PC-3 (cell line): ENCODE measurements at regions not wholly inside any gene's neighbourhood (a gene's known extent, or its start where the extent isn't known, plus 50 kb on each side); places are given as distances from the start of the nearest gene placed in this dataset.

ENCODE experiments used
- ATAC-seq: fragments of 200-7000 bp; cut with Tn5 transposase; 2 replicates; pipeline ENCODE4 v1.9.1; 2020; ENCODE audit warnings: mild to moderate bottlenecking, moderate library complexity
- BruUV-seq: library from RNA; stranded (reverse); fragments of 400-500 nt; replicated peaks from 2 replicates; lab custom pipeline; 2021; lab: Mats Ljungman, UMichigan
- CTCF ChIA-PET: fragments of 300-600 bp; sonication (Branson Sonifier 250); formaldehyde crosslinking; loops from one replicate; lab custom pipeline; 2022; ENCODE audit warnings: antibody characterized with exemption; lab: Charles Lee
- POLR2A ChIA-PET: fragments of 300-600 bp; sonication (Branson Sonifier 250); formaldehyde crosslinking; loops from one replicate; lab custom pipeline; 2022; ENCODE audit warnings: antibody characterized with exemption; ENCODE audit not compliant: unreplicated experiment; lab: Charles Lee
- DNase-seq: peaks from one replicate; pipeline ENCODE4 v3.0.0-alpha.2; 2015
- H2AFZ ChIP-seq: fragments of 300-600 bp; sonication (generic); 2 replicates; pipeline ENCODE4 v1.6.0; 2016; ENCODE audit warnings: antibody characterized with exemption, low read length
- H3F3A ChIP-seq: fragments of 300-600 bp; sonication (generic); one replicate; pipeline ENCODE4 v1.6.0; 2017; ENCODE audit warnings: antibody characterized with exemption, low read length, control low read depth, mild to moderate bottlenecking; ENCODE audit not compliant: unreplicated experiment
- H3K27ac ChIP-seq: fragments of 300-600 bp; sonication (generic); 2 replicates; pipeline ENCODE4 v1.5.1; 2016; ENCODE audit warnings: mild to moderate bottlenecking, low read length
- H3K27me3 ChIP-seq: fragments of 300-600 bp; sonication (generic); 2 replicates; pipeline ENCODE4 v1.6.1; 2016; ENCODE audit warnings: low read length, mixed read lengths
- H3K36me3 ChIP-seq: fragments of 300-600 bp; sonication (generic); 2 replicates; pipeline ENCODE4 v1.6.1; 2016; ENCODE audit warnings: low read depth, mixed run types, low read length, mixed read lengths
- H3K4me1 ChIP-seq: fragments of 300-600 bp; sonication (generic); 2 replicates; pipeline ENCODE4 v1.5.1; 2016; ENCODE audit warnings: low read length; ENCODE audit not compliant: insufficient read depth
- H3K4me2 ChIP-seq: fragments of 300-600 bp; sonication (generic); 2 replicates; pipeline ENCODE4 v1.6.0; 2016; ENCODE audit warnings: low read length
- H3K4me3 ChIP-seq: fragments of 300-600 bp; sonication (generic); 2 replicates; pipeline ENCODE4 v1.5.1; 2016; ENCODE audit warnings: mild to moderate bottlenecking, low read length, mixed read lengths
- H3K79me2 ChIP-seq: fragments of 300-600 bp; sonication (generic); 2 replicates; pipeline ENCODE4 v1.6.1; 2017; ENCODE audit warnings: low read length, mixed read lengths
- H3K9ac ChIP-seq: fragments of 300-600 bp; sonication (generic); 2 replicates; pipeline ENCODE4 v1.6.0; 2016; ENCODE audit warnings: mild to moderate bottlenecking, low read length
- H3K9me2 ChIP-seq: fragments of 300-600 bp; sonication (generic); replicated peaks from 2 replicates; pipeline ENCODE4 v1.6.1; 2016; ENCODE audit warnings: mixed run types, low read length, mixed read lengths
- H3K9me3 ChIP-seq: fragments of 300-600 bp; sonication (generic); 2 replicates; pipeline ENCODE4 v1.6.1; 2016; ENCODE audit warnings: low read length, mixed read lengths
- H4K20me1 ChIP-seq: fragments of 300-600 bp; sonication (generic); 2 replicates; pipeline ENCODE4 v1.6.1; 2016; ENCODE audit warnings: low read length, mixed read lengths
- CTCF ChIP-seq: fragments of 300-600 bp; sonication (generic); conservative IDR thresholded peaks from 2 replicates; pipeline ENCODE4 v1.5.1; 2017; ENCODE audit warnings: antibody characterized with exemption, low read depth, mild to moderate bottlenecking, low read length
- EZH2 ChIP-seq: fragments of 300-600 bp; sonication (generic); IDR thresholded peaks from one replicate; pipeline ENCODE4 v1.6.1; 2017; ENCODE audit warnings: antibody characterized with exemption, mild to moderate bottlenecking, low read length; ENCODE audit not compliant: unreplicated experiment
- EZH2phosphoT487 ChIP-seq: fragments of 300-600 bp; sonication (generic); IDR thresholded peaks from 2 replicates; pipeline ENCODE4 v1.6.1; 2018; ENCODE audit warnings: mild to moderate bottlenecking, antibody characterized with exemption, low read length, borderline replicate concordance
- intact Hi-C: fragments of 100-400 bp; cut with micrococcal nuclease; formaldehyde crosslinking; loops from 2 replicates; pipeline ENCODE4 v1.9.0; 2023

- no peaks in the 10 kb centered on the region for H3K9me3 ChIP-seq
- H3K4me2 ChIP-seq = no peak overlapping the region
- no peaks in the 10 kb centered on the region for H3K9me2 ChIP-seq
- H3F3A ChIP-seq = no peaks in the 10 kb centered on the region
- ATAC-seq (no peak), DNase-seq (no peak)
- ChIA-PET POLR2A (no interaction called here), CTCF (no interaction called here)
- TF ChIP-seq CTCF (no peak), EZH2 (no peak), EZH2phosphoT487 (no peak)
- H3K27me3 ChIP-seq = no peaks in the 10 kb centered on the region
- no peaks in the 10 kb centered on the region for H4K20me1 ChIP-seq
- no peak overlapping the region for H2AFZ ChIP-seq
- BruUV-seq = no TSS peak
- H3K9ac ChIP-seq = no peak overlapping the region
- H3K79me2 ChIP-seq = no peaks in the 10 kb centered on the region
- H3K4me3 ChIP-seq = no peak overlapping the region
- H3K36me3 ChIP-seq = no peaks in the 10 kb centered on the region
- no peak overlapping the region for H3K27ac ChIP-seq
- intact Hi-C loops = no loop called here
- 0 out of 2 replicates have a peak, but pooled peaks cover 15% of the 10 kb centered on the region for H3K4me1 ChIP-seq
Observed at GRCh38 chr3:187902041-187902471, 156.8 kb upstream of the BCL6 start.

GRCh38 chr3:187902936-187903335 lies 157.7 kb upstream of the BCL6 start:
- no peaks in the 10 kb centered on the region for H3K79me2 ChIP-seq
- H3K9me2 ChIP-seq = no peaks in the 10 kb centered on the region
- H3K4me1 ChIP-seq = 0 out of 2 replicates have a peak, but pooled peaks cover 15% of the 10 kb centered on the region
- no peak overlapping the region for H3K4me3 ChIP-seq
- ATAC-seq (peak; percentile 45; the same call in 1 of the 2 replicates), DNase-seq (peak; percentile 37)
- H3K9ac ChIP-seq = no peak overlapping the region
- CTCF ChIA-PET = no interaction called here
- intact Hi-C loops = no loop called here
- H4K20me1 ChIP-seq = no peaks in the 10 kb centered on the region
- POLR2A ChIA-PET = no interaction called here
- H2AFZ ChIP-seq = no peak overlapping the region
- no peak for TF ChIP-seq CTCF
- H3K4me2 ChIP-seq = no peak overlapping the region
- no peaks in the 10 kb centered on the region for H3K27me3 ChIP-seq
- H3K36me3 ChIP-seq = no peaks in the 10 kb centered on the region
- H3K9me3 ChIP-seq = no peaks in the 10 kb centered on the region
- BruUV-seq = no TSS peak
- no peak overlapping the region for H3K27ac ChIP-seq
- H3F3A ChIP-seq = no peaks in the 10 kb centered on the region

GRCh38 chr3:187903697-187904096 lies 158.4 kb upstream of the BCL6 start:
- TF ChIP-seq EZH2 (no peak), CTCF (no peak), EZH2phosphoT487 (no peak)
- Histone ChIP-seq H3K79me2 (no peaks in the 10 kb centered on the region), H3K27me3 (no peaks in the 10 kb centered on the region), H3K9me3 (no peaks in the 10 kb centered on the region), H3K36me3 (no peaks in the 10 kb centered on the region), H2AFZ (no peak overlapping the region), H3K9me2 (no peaks in the 10 kb centered on the region), H3K9ac (no peak overlapping the region), H4K20me1 (no peaks in the 10 kb centered on the region), H3K27ac (no peak overlapping the region), H3F3A (no peaks in the 10 kb centered on the region), H3K4me1 (0 out of 2 replicates have a peak, but pooled peaks cover 8% of the 10 kb centered on the region), H3K4me2 (no peak overlapping the region), H3K4me3 (no peak overlapping the region)
- ATAC-seq = no peak
- CTCF ChIA-PET = no interaction called here
- POLR2A ChIA-PET = no interaction called here
- BruUV-seq = no TSS peak
- intact Hi-C loops = no loop called here
- no peak for DNase-seq
